Endothelial cell of umbilical vein (primary cell): ENCODE measurements at regions not wholly inside any gene's neighbourhood (a gene's known extent, or its start where the extent isn't known, plus 50 kb on each side); places are given as distances from the start of the nearest gene placed in this dataset.
A peak's percentile ranks its signal among the peaks of the same experiment; 100 is the strongest.

Experiments used
- BruUV-seq: library from RNA; stranded (reverse); fragments of 400-500 nt; replicated peaks from 2 replicates; lab custom pipeline; 2021; lab: Mats Ljungman, UMichigan
- CTCF ChIA-PET: fragments of 300-600, 350-600 bp; sonication (Branson Sonifier 250); formaldehyde crosslinking; loops from one replicate; lab custom pipeline; 2021; ENCODE audit warnings: antibody characterized with exemption, inconsistent platforms; lab: Charles Lee
- POLR2A ChIA-PET: fragments of 300-600, 350-600 bp; sonication (Branson Sonifier 250); formaldehyde crosslinking; loops from one replicate; lab custom pipeline; 2021; ENCODE audit warnings: antibody characterized with exemption, inconsistent platforms; lab: Charles Lee
- DNase-seq: peaks from one replicate; pipeline ENCODE4 v3.0.0-alpha.2; 2011; ENCODE audit warnings: low read depth, low spot score
- FAIRE-seq: peaks from 2 replicates; lab custom pipeline; 2011; peaks lifted over from hg19 to GRCh38; lab: Jason Lieb, UNC
- H2AFZ ChIP-seq: 2 replicates; pipeline ENCODE4 v1.6.0; 2012; ENCODE audit warnings: low read depth, low read length, control low read depth, inconsistent platforms
- H3K27ac ChIP-seq: 2 replicates; pipeline ENCODE4 v1.5.1; 2011; ENCODE audit warnings: low read depth, mild to moderate bottlenecking, control low read depth, low read length, moderate library complexity; ENCODE audit not compliant: insufficient read depth
- H3K27me3 ChIP-seq, 2 experiments: 2 replicates each; pipeline versions ENCODE4 v1.6.0 to v1.6.1; 2011; ENCODE audit warnings: low read length in 2 of 2, mixed read lengths in 1 of 2; ENCODE audit not compliant: control insufficient read depth in 2 of 2, insufficient read depth in 2 of 2
- H3K36me3 ChIP-seq, 2 experiments: 2 replicates in 1 of 2; 3 replicates in 1 of 2; pipeline ENCODE4 v1.5.1; 2011; ENCODE audit warnings: low read length in 2 of 2, mild to moderate bottlenecking in 1 of 2, moderate library complexity in 1 of 2; ENCODE audit not compliant: control insufficient read depth in 2 of 2, insufficient read depth in 2 of 2; ENCODE audit errors: extremely low read depth in 1 of 2
- H3K4me1 ChIP-seq: 3 replicates; pipeline ENCODE4 v1.5.1; 2011; ENCODE audit warnings: mild to moderate bottlenecking, low read length; ENCODE audit not compliant: control insufficient read depth, insufficient read depth; ENCODE audit errors: extremely low read depth
- H3K4me2 ChIP-seq: 2 replicates; pipeline ENCODE4 v1.6.1; 2011; ENCODE audit warnings: low read length, control low read depth, mixed read lengths; ENCODE audit not compliant: insufficient read depth
- H3K4me3 ChIP-seq, 3 experiments: fragments of 200-600 bp in 1 of 3; sonication (generic), shearing (Covaris generic) in 1 of 3; replicated peaks in 1 of 3; 2 replicates each; pipeline ENCODE4 v1.5.1; 2011 to 2016; ENCODE audit warnings: control low read depth in 3 of 3, low read length in 3 of 3, mild to moderate bottlenecking in 2 of 3, inconsistent platforms in 1 of 3, low read depth in 1 of 3, moderate library complexity in 1 of 3; ENCODE audit not compliant: insufficient read depth in 1 of 3
- H3K79me2 ChIP-seq: 2 replicates; pipeline ENCODE4 v1.6.0; 2012; ENCODE audit warnings: low read length, inconsistent platforms; ENCODE audit not compliant: control insufficient read depth, insufficient read depth
- H3K9ac ChIP-seq: replicated peaks from 2 replicates; pipeline ENCODE3; 2011; ENCODE audit warnings: low read length, control low read depth; ENCODE audit not compliant: insufficient read depth; ENCODE audit errors: extremely low read depth
- H3K9me1 ChIP-seq: replicated peaks from 3 replicates; pipeline ENCODE4 v1.6.0; 2011; ENCODE audit warnings: mild to moderate bottlenecking, low read length; ENCODE audit not compliant: control insufficient read depth, insufficient read depth; ENCODE audit errors: extremely low read depth
- H3K9me3 ChIP-seq: replicated peaks from 2 replicates; pipeline ENCODE4 v1.5.1; 2012; ENCODE audit warnings: low read length, inconsistent platforms; ENCODE audit not compliant: control insufficient read depth, insufficient read depth
- H4K20me1 ChIP-seq: replicated peaks from 2 replicates; pipeline ENCODE3; 2011; ENCODE audit warnings: mild to moderate bottlenecking, low read length; ENCODE audit not compliant: control insufficient read depth, insufficient read depth; ENCODE audit errors: extremely low read depth
- CTCF ChIP-seq, 2 donors: IDR thresholded peaks; 1 replicate in 1 of 2; 2 replicates in 1 of 2; pipeline ENCODE4 v1.5.1; 2011; ENCODE audit warnings: low read length in 2 of 2, mild to moderate bottlenecking in 2 of 2, moderate library complexity in 2 of 2, control low read depth in 1 of 2, inconsistent platforms in 1 of 2, low read depth in 1 of 2; ENCODE audit not compliant: insufficient read depth in 1 of 2; ENCODE audit errors: extremely low read depth in 1 of 2
- FOS ChIP-seq: IDR thresholded peaks from 2 replicates; pipeline ENCODE4 v1.6.1; 2011; ENCODE audit warnings: mild to moderate bottlenecking, low read length, moderate library complexity, borderline replicate concordance; ENCODE audit not compliant: insufficient read depth
- GATA2 ChIP-seq: IDR thresholded peaks from 2 replicates; pipeline ENCODE4 v1.7.0; 2011; ENCODE audit warnings: low read depth, mild to moderate bottlenecking, moderate library complexity, mixed read lengths, low read length; ENCODE audit not compliant: insufficient read length, insufficient read depth
- MAX ChIP-seq: IDR thresholded peaks from 2 replicates; pipeline ENCODE4 v1.6.1; 2011; ENCODE audit not compliant: insufficient read depth, insufficient read length
- POLR2A ChIP-seq: IDR thresholded peaks from 2 replicates; pipeline ENCODE4 v1.6.1; 2012; ENCODE audit warnings: low read depth, mild to moderate bottlenecking, control low read depth, low read length
- POLR2AphosphoS5 ChIP-seq: IDR thresholded peaks from 2 replicates; pipeline ENCODE4 v1.6.1; 2012; ENCODE audit warnings: low read depth, mild to moderate bottlenecking, control low read depth, low read length, moderate library complexity; ENCODE audit not compliant: insufficient read depth
- dilution Hi-C: fragments of 300-500 bp; cut with MboI; formaldehyde crosslinking; loops from one replicate; pipeline ENCODE4 v1.15.0; 2019; ENCODE audit warnings: low sequenced_read_pairs; ENCODE audit not compliant: extremely low pct_ligation_motif_present
- intact Hi-C: fragments of 100-400 bp; cut with micrococcal nuclease; formaldehyde crosslinking; loops from one replicate; pipeline ENCODE4 v1.10.0; 2022

- no peaks in the 10 kb centered on the region for H4K20me1 ChIP-seq
- no peaks in the 10 kb centered on the region for H3K9me1 ChIP-seq
- no peak overlapping the region for H3K9ac ChIP-seq
- H3K27ac ChIP-seq = no peak overlapping the region
- ChIA-PET CTCF (no interaction called here), POLR2A (no interaction called here)
- H3K9me3 ChIP-seq = no peaks in the 10 kb centered on the region
- H3K4me3 ChIP-seq = no peak overlapping the region
- H3K36me3 ChIP-seq = no peaks in the 10 kb centered on the region
- BruUV-seq = no TSS peak
- FAIRE-seq (no peak), DNase-seq (no peak)
- intact Hi-C loops (no loop called here), dilution Hi-C loops (no loop called here)
- H3K4me1 ChIP-seq = no peaks in the 10 kb centered on the region
- no peaks in the 10 kb centered on the region for H3K79me2 ChIP-seq
- no peaks in the 10 kb centered on the region for H3K27me3 ChIP-seq
- no peak overlapping the region for H2AFZ ChIP-seq
- TF ChIP-seq POLR2A = no peak
- no peak for TF ChIP-seq FOS
- TF ChIP-seq POLR2AphosphoS5 = no peak
- TF ChIP-seq MAX = no peak
- TF ChIP-seq CTCF (IDR thresholded peaks at IDR 0.05; ENCODE audit: extremely low read depth in 1 of 2, insufficient read depth in 1 of 2, low read depth in 1 of 2, low read length in 2 of 2) = no peak
- no peak overlapping the region for H3K4me2 ChIP-seq
These were observed 908.4 kb upstream of the NOVA1 start for GRCh38 chr14:27506272-27506671.

- dilution Hi-C loops (no loop called here), intact Hi-C loops (loop anchor here (1.0 to 10.0 kb wide), 5 partner anchors 478 to 1076 kb away; partner anchors contain the start of gene NOVA1)
- no TSS peak for BruUV-seq
- Histone ChIP-seq H3K9ac (no peak overlapping the region), H3K4me1 (no peaks in the 10 kb centered on the region), H4K20me1 (no peaks in the 10 kb centered on the region), H3K79me2 (no peaks in the 10 kb centered on the region), H2AFZ (no peak overlapping the region), H3K9me1 (no peaks in the 10 kb centered on the region), H3K27ac (no peak overlapping the region), H3K27me3 (no peaks in the 10 kb centered on the region), H3K4me2 (no peak overlapping the region), H3K4me3 (no peak overlapping the region), H3K9me3 (no peaks in the 10 kb centered on the region), H3K36me3 (no peaks in the 10 kb centered on the region)
- CTCF ChIA-PET = interaction anchor here (1.0 kb wide), 1 partner anchor 1134 kb away, joined by 5 read pairs; no protein-coding TSS in a partner anchor
- peak; percentile 50 for DNase-seq
- peak; percentile 67 for FAIRE-seq
- POLR2A ChIA-PET = no interaction called here
- TF ChIP-seq POLR2AphosphoS5 = no peak
- TF ChIP-seq GATA2 = no peak
- TF ChIP-seq CTCF (IDR thresholded peaks at IDR 0.05; ENCODE audit: extremely low read depth in 1 of 2, insufficient read depth in 1 of 2, low read depth in 1 of 2, low read length in 2 of 2) = peak; percentile 32 to 51
These were observed 930.5 kb upstream of the NOVA1 start for GRCh38 chr14:27528328-27528727.
